AG09309 (cell line): ENCODE measurements at regions not wholly inside any gene's neighbourhood (a gene's known extent, or its start where the extent isn't known, plus 50 kb on each side); places are given as distances from the start of the nearest gene placed in this dataset.

ENCODE experiments used
- DNase-seq: peaks from one replicate; pipeline ENCODE4 v3.0.0-alpha.2; 2010; ENCODE audit warnings: low read depth
- H3K4me3 ChIP-seq: 2 replicates; pipeline ENCODE4 v1.5.1; 2011; ENCODE audit warnings: mild to moderate bottlenecking, low read depth, low read length, moderate library complexity; ENCODE audit not compliant: control insufficient read depth
- CTCF ChIP-seq: IDR thresholded peaks from 2 replicates; pipeline ENCODE4 v1.5.1; 2011; ENCODE audit warnings: mild to moderate bottlenecking, low read depth, low read length, inconsistent platforms; ENCODE audit not compliant: insufficient read depth, control insufficient read depth; ENCODE audit errors: missing control alignments

DNA sequence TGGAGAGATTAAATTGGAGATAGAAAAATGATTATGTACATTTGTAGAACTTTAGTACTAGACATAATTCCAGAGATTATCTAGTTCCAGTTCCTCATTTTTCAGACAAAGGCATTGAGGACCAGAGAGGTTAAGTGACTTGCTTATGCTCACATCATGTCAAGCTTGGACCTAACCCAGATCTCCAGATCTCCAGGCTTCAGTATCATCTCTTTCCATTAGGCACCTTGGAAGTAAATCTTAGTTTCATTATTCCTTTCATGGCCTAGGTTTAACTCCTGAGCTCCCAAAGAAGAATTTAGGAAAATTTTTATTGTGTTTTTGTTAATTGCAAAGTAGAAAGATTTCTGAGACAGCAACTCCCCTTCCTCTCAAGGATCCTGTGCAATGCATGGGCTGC is 148.8 kb downstream of the GATB start:
- H3K4me3 ChIP-seq = no peak overlapping the region
- DNase-seq = no peak
- TF ChIP-seq CTCF = no peak

- TF ChIP-seq CTCF = no peak
- DNase-seq = no peak
- H3K4me3 ChIP-seq = no peak overlapping the region
Observed at GRCh38 chr4:151613290-151613689, 147.5 kb downstream of the GATB start.

GRCh38 chr4:151614561-151614960 is 146.2 kb downstream of the GATB start:
- TF ChIP-seq CTCF = no peak
- DNase-seq = no peak
- no peak overlapping the region for H3K4me3 ChIP-seq

DNA sequence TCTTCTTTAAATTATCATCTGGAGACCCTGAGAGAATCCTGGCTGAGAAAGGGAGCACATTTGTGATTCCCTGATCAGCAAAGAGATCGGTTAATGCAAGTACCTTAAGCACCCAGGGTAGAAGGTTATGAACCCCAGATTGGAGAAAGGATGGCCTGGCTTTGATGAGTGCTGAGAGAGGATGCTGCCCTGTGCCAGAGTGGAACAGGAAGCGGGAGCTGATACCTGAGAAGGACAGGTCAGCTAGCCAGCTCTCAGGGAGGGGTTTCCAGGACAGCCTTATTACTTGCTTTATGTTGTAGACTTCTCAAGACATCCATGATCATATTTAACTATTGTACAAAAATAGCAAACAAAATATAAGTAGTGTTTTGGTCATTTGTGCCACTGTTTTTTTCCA is 141.9 kb downstream of the GATB start:
- no peak overlapping the region for H3K4me3 ChIP-seq
- TF ChIP-seq CTCF = no peak
- DNase-seq = no peak

GRCh38 chr4:151620066-151620465 is 140.7 kb downstream of the GATB start:
- H3K4me3 ChIP-seq = no peak overlapping the region
- TF ChIP-seq CTCF = no peak
- DNase-seq = no peak
